OCI-LY7 (cell line): ENCODE measurements at regions not wholly inside any gene's neighbourhood (a gene's known extent, or its start where the extent isn't known, plus 50 kb on each side); places are given as distances from the start of the nearest gene placed in this dataset.

Experiments used
- BruUV-seq: library from RNA; stranded (reverse); fragments of 400-500 nt; replicated peaks from 2 replicates; lab custom pipeline; 2021; lab: Mats Ljungman, UMichigan
- CTCF ChIA-PET: fragments of 300-600 bp; sonication (Branson Sonifier 250); formaldehyde crosslinking; loops from one replicate; lab custom pipeline; 2022; ENCODE audit warnings: antibody characterized with exemption; ENCODE audit not compliant: unreplicated experiment; lab: Charles Lee
- POLR2A ChIA-PET: fragments of 300-600 bp; sonication (Branson Sonifier 250); formaldehyde crosslinking; loops from one replicate; lab custom pipeline; 2022; ENCODE audit warnings: antibody characterized with exemption; lab: Charles Lee
- DNase-seq: peaks from one replicate; pipeline ENCODE4 v3.0.0-alpha.2; 2015; ENCODE audit warnings: low spot score
- H2AFZ ChIP-seq: fragments of 200-600 bp; sonication (generic), shearing (Covaris generic); 2 replicates; pipeline ENCODE4 v1.6.1; 2014; ENCODE audit warnings: mild to moderate bottlenecking, antibody characterized with exemption, low read length, moderate library complexity
- H3K27ac ChIP-seq: fragments of 200-600 bp; sonication (generic); 2 replicates; pipeline ENCODE4 v1.5.1; 2014; ENCODE audit warnings: mixed run types, low read depth, mild to moderate bottlenecking, moderate library complexity, low read length, inconsistent platforms; ENCODE audit not compliant: poor library complexity, severe bottlenecking
- H3K36me3 ChIP-seq: fragments of 200-600 bp; sonication (generic); 2 replicates; pipeline ENCODE4 v1.6.1; 2014; ENCODE audit warnings: mild to moderate bottlenecking, antibody characterized with exemption, low read length, moderate library complexity, mixed read lengths; ENCODE audit not compliant: insufficient read depth
- H3K4me1 ChIP-seq: fragments of 200-600 bp; sonication (generic); 2 replicates; pipeline ENCODE4 v1.5.1; 2014; ENCODE audit warnings: mild to moderate bottlenecking, low read length; ENCODE audit not compliant: insufficient read depth, poor library complexity, severe bottlenecking
- H3K4me2 ChIP-seq: fragments of 200-600 bp; sonication (generic); 2 replicates; pipeline ENCODE4 v1.6.1; 2014; ENCODE audit warnings: mild to moderate bottlenecking, low read length
- H3K4me3 ChIP-seq: fragments of 200-600 bp; sonication (generic); 2 replicates; pipeline ENCODE4 v1.5.1; 2014; ENCODE audit warnings: mild to moderate bottlenecking, low read depth, low read length; ENCODE audit not compliant: poor library complexity, severe bottlenecking
- H3K79me2 ChIP-seq: fragments of 200-600 bp; sonication (generic); 2 replicates; pipeline ENCODE4 v1.6.1; 2016; ENCODE audit warnings: low read depth, mild to moderate bottlenecking, low read length, moderate library complexity, mixed read lengths; ENCODE audit not compliant: insufficient read depth
- H3K9me2 ChIP-seq: fragments of 200-600 bp; sonication (generic); 2 replicates; pipeline ENCODE4 v1.6.1; 2016; ENCODE audit warnings: mild to moderate bottlenecking, low read length, mixed read lengths; ENCODE audit not compliant: insufficient read depth
- H3K9me3 ChIP-seq: fragments of 200-600 bp; sonication (generic); 2 replicates; pipeline ENCODE4 v1.6.1; 2014; ENCODE audit warnings: mild to moderate bottlenecking, mixed run types, low read length, mixed read lengths
- H4K20me1 ChIP-seq: fragments of 200-600 bp; sonication (generic); 2 replicates; pipeline ENCODE4 v1.6.1; 2014; ENCODE audit warnings: mild to moderate bottlenecking, antibody characterized with exemption, low read length, moderate library complexity, mixed read lengths; ENCODE audit not compliant: insufficient read depth
- EZH2phosphoT487 ChIP-seq: fragments of 200-600 bp; sonication (generic); IDR thresholded peaks from 2 replicates; pipeline ENCODE4 v1.6.1; 2018; ENCODE audit warnings: low read depth, borderline replicate concordance, mild to moderate bottlenecking, mixed run types, antibody characterized with exemption, low read length, moderate library complexity, mixed read lengths
- intact Hi-C: fragments of 100-400 bp; cut with micrococcal nuclease; formaldehyde crosslinking; loops from one replicate; pipeline ENCODE4 v1.10.0; 2022; ENCODE audit not compliant: unreplicated experiment
- TF ChIP-seq, protein P1 (sequence below): fragments of 200-600 bp; sonication (generic); conservative IDR thresholded peaks from 2 replicates; pipeline ENCODE4 v1.5.1; 2014; ENCODE audit warnings: mild to moderate bottlenecking, antibody characterized with exemption, low read length, moderate library complexity, mixed read lengths

DNA sequence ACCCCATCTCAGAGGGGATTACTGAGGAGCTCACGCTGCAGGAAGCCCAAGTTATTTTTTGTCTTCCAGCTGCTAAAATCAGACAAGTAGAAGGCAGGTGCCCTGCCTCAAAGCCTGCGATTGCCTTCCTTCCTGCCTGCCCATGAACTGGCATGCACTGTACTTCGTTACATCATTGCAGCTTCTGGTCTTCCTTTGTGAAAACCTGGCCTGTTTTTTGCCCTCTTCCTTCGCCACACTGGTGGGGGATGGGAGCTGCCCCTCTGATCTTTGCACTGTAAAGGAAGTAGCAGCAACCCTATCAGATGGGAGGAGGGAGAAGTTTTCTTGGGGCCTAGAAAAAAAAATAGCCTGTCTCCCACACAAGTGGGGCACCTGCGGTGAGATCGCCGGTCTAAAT is 1098.7 kb downstream of the BCL11B start:
- POLR2A ChIA-PET = interaction anchor here (1.2 kb wide), 1 partner anchor 8 kb away, joined by 3 read pairs; no protein-coding TSS in a partner anchor
- no peak overlapping the region for H2AFZ ChIP-seq
- no TSS peak for BruUV-seq
- H3K4me2 ChIP-seq = no peak overlapping the region
- H3K4me1 ChIP-seq = no peaks in the 10 kb centered on the region
- H3K9me2 ChIP-seq = no peaks in the 10 kb centered on the region
- intact Hi-C loops = no loop called here
- no peaks in the 10 kb centered on the region for H3K9me3 ChIP-seq
- H3K79me2 ChIP-seq = no peaks in the 10 kb centered on the region
- TF ChIP-seq EZH2phosphoT487 = no peak
- TF ChIP-seq, protein P1, sequence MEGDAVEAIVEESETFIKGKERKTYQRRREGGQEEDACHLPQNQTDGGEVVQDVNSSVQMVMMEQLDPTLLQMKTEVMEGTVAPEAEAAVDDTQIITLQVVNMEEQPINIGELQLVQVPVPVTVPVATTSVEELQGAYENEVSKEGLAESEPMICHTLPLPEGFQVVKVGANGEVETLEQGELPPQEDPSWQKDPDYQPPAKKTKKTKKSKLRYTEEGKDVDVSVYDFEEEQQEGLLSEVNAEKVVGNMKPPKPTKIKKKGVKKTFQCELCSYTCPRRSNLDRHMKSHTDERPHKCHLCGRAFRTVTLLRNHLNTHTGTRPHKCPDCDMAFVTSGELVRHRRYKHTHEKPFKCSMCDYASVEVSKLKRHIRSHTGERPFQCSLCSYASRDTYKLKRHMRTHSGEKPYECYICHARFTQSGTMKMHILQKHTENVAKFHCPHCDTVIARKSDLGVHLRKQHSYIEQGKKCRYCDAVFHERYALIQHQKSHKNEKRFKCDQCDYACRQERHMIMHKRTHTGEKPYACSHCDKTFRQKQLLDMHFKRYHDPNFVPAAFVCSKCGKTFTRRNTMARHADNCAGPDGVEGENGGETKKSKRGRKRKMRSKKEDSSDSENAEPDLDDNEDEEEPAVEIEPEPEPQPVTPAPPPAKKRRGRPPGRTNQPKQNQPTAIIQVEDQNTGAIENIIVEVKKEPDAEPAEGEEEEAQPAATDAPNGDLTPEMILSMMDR = no peak
- H3K27ac ChIP-seq = no peak overlapping the region
- H4K20me1 ChIP-seq = no peaks in the 10 kb centered on the region
- no peak for DNase-seq
- H3K36me3 ChIP-seq = no peaks in the 10 kb centered on the region
- H3K4me3 ChIP-seq = no peak overlapping the region
- CTCF ChIA-PET = no interaction called here

DNA sequence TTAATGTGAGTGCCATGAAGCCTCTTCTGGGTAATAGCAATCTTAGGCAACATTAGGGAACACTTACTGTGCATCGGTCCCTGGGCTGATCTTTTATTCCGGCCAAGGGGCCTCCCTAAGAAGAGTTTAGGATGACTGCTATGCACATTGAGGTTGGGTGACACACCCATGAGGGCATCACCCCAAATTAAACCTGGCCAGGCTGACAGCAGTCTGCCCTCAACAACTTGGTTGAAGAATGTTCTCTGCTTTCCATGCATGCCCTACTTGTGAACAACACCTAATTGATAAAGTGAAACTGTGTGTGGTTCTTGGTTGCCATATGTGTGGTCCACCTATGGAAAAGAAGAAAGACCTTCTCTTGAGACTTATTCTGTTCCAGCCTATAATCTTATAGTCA is 1098.0 kb downstream of the BCL11B start:
- DNase-seq = no peak
- Histone ChIP-seq H3K9me3 (no peaks in the 10 kb centered on the region), H2AFZ (no peak overlapping the region), H3K4me2 (no peak overlapping the region), H3K4me1 (no peaks in the 10 kb centered on the region), H3K9me2 (no peaks in the 10 kb centered on the region), H3K79me2 (no peaks in the 10 kb centered on the region), H3K36me3 (no peaks in the 10 kb centered on the region), H3K4me3 (no peak overlapping the region), H3K27ac (no peak overlapping the region), H4K20me1 (no peaks in the 10 kb centered on the region)
- no peak for TF ChIP-seq EZH2phosphoT487
- TF ChIP-seq, protein P1 = no peak
- CTCF ChIA-PET = no interaction called here
- intact Hi-C loops = no loop called here
- POLR2A ChIA-PET = no interaction called here
- no TSS peak for BruUV-seq

DNA sequence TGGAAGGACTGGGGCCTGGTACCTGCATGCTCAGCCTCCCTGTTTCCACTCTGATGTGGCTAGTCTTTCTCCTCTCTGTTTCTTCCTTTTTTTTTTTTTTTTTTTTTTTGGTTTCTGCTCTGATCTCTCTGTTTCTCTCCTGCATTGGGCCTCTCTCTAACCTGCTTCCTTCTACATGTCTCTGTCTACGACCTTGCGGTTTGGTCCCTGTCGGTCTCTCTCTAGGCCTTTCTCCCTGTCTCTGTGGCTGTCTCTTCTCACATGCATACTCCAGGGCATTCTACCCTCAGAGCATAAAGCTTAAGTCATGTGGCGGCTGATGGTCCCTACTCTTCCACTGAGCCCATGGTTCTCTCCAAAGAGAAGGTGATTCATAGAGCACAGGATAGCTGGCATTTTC is 1096.6 kb downstream of the BCL11B start:
- no TSS peak for BruUV-seq
- Histone ChIP-seq H3K27ac (no peak overlapping the region), H3K79me2 (no peaks in the 10 kb centered on the region), H2AFZ (no peak overlapping the region), H3K4me2 (no peak overlapping the region), H3K9me2 (no peaks in the 10 kb centered on the region), H3K4me3 (no peak overlapping the region), H3K4me1 (no peaks in the 10 kb centered on the region), H3K36me3 (no peaks in the 10 kb centered on the region), H4K20me1 (no peaks in the 10 kb centered on the region), H3K9me3 (no peaks in the 10 kb centered on the region)
- intact Hi-C loops = no loop called here
- POLR2A ChIA-PET = no interaction called here
- CTCF ChIA-PET = no interaction called here
- TF ChIP-seq, protein P1 = no peak
- TF ChIP-seq EZH2phosphoT487 = no peak
- no peak for DNase-seq
